PC-9 (cell line): ENCODE measurements at regions not wholly inside any gene's neighbourhood (a gene's known extent, or its start where the extent isn't known, plus 50 kb on each side); places are given as distances from the start of the nearest gene placed in this dataset.

Source experiments
- BruUV-seq: library from RNA; stranded (reverse); fragments of 400-500 nt; replicated peaks from 2 replicates; lab custom pipeline; 2021; lab: Mats Ljungman, UMichigan
- CTCF ChIA-PET: fragments of 300-600 bp; sonication (Branson Sonifier 250); formaldehyde crosslinking; loops from one replicate; lab custom pipeline; 2022; ENCODE audit warnings: antibody characterized with exemption; lab: Charles Lee
- POLR2A ChIA-PET: fragments of 300-600 bp; sonication (Branson Sonifier 250); formaldehyde crosslinking; loops from one replicate; lab custom pipeline; 2022; ENCODE audit warnings: antibody characterized with exemption; ENCODE audit not compliant: unreplicated experiment; lab: Charles Lee
- DNase-seq, 2 experiments: peaks; one replicate each; pipeline versions ENCODE4 v3.0.0 to v3.0.0-alpha.2; 2015 to 2022; ENCODE audit warnings: mixed read lengths in 1 of 2
- H2AFZ ChIP-seq: fragments of 200-600 bp; sonication (generic); 2 replicates; pipeline ENCODE4 v1.8.1; 2017; ENCODE audit warnings: antibody characterized with exemption
- H3F3A ChIP-seq: fragments of 200-600 bp; sonication (generic); 2 replicates; pipeline ENCODE4 v1.8.1; 2017; ENCODE audit warnings: antibody characterized with exemption, mild to moderate bottlenecking, low read depth; ENCODE audit not compliant: insufficient read depth
- H3K27ac ChIP-seq: fragments of 200-600 bp; sonication (generic); 2 replicates; pipeline ENCODE4 v1.6.1; 2016; ENCODE audit warnings: mixed run types
- H3K27me3 ChIP-seq: fragments of 200-600 bp; sonication (generic); 2 replicates; pipeline ENCODE4 v1.6.1; 2016; ENCODE audit warnings: low read depth, mixed run types; ENCODE audit not compliant: insufficient read depth
- H3K36me3 ChIP-seq: fragments of 200-600 bp; sonication (generic); 2 replicates; pipeline ENCODE4 v1.6.1; 2016; ENCODE audit warnings: low read depth, mixed run types
- H3K4me1 ChIP-seq: fragments of 200-600 bp; sonication (generic); replicated peaks from 2 replicates; pipeline ENCODE4 v1.6.1; 2016; ENCODE audit warnings: mixed run types; ENCODE audit not compliant: insufficient read depth
- H3K4me2 ChIP-seq: fragments of 200-600 bp; sonication (generic); 2 replicates; pipeline ENCODE4 v1.6.1; 2017; ENCODE audit warnings: mixed run types
- H3K4me3 ChIP-seq: fragments of 200-600 bp; sonication (generic); 2 replicates; pipeline ENCODE4 v1.6.1; 2016; ENCODE audit warnings: mixed run types
- H3K79me2 ChIP-seq: fragments of 200-600 bp; sonication (generic); 2 replicates; pipeline ENCODE4 v1.6.1; 2017; ENCODE audit warnings: low read depth, mixed run types
- H3K9me2 ChIP-seq: fragments of 200-600 bp; sonication (generic); 2 replicates; pipeline ENCODE4 v1.8.1; 2017; ENCODE audit warnings: mild to moderate bottlenecking; ENCODE audit not compliant: insufficient read depth
- H3K9me3 ChIP-seq: fragments of 200-600 bp; sonication (generic); 2 replicates; pipeline ENCODE4 v1.8.1; 2016; ENCODE audit warnings: low read depth; ENCODE audit not compliant: insufficient read depth
- H4K20me1 ChIP-seq: fragments of 200-600 bp; sonication (generic); 2 replicates; pipeline ENCODE4 v1.8.1; 2017; ENCODE audit not compliant: insufficient read depth
- EZH2 ChIP-seq: fragments of 200-600 bp; sonication (generic); IDR thresholded peaks from 2 replicates; pipeline ENCODE4 v1.8.0; 2017; ENCODE audit warnings: antibody characterized with exemption, low read depth
- intact Hi-C: fragments of 100-400 bp; cut with micrococcal nuclease; formaldehyde crosslinking; loops from one replicate; pipeline ENCODE4 v1.10.0; 2022; ENCODE audit not compliant: unreplicated experiment
- TF ChIP-seq, protein P1 (sequence below): fragments of 200-600 bp; sonication (generic); conservative IDR thresholded peaks from 2 replicates; pipeline ENCODE4 v1.6.1; 2017; ENCODE audit warnings: mixed run types, antibody characterized with exemption, mild to moderate bottlenecking, moderate library complexity

DNA sequence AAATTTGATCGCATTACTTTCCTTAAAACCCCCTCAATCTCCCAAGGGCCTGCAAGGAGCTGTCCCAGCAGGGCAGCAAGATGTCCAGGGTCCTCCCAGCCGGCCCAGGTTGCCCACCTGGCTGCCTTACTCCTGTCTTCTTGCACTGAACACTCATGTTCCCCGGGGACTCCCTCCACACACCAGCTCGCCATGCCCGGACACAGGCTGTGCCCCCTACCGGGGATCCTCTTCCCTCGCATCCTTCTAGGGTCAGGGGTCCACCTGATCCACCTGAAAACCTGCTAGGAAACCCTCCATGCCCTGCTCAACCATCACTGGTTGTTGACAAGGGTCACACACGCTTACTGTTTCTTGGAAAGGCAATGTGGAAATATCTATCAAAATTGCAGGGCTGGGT is 172.0 kb upstream of the MSX2 start:
- H3K4me2 ChIP-seq = no peak overlapping the region
- no peak overlapping the region for H3K4me3 ChIP-seq
- no peaks in the 10 kb centered on the region for H3K9me2 ChIP-seq
- H3F3A ChIP-seq = no peaks in the 10 kb centered on the region
- H2AFZ ChIP-seq = no peak overlapping the region
- H3K36me3 ChIP-seq = no peaks in the 10 kb centered on the region
- BruUV-seq = no TSS peak
- H3K27me3 ChIP-seq = peaks cover 64% of the 10 kb centered on the region
- DNase-seq = no peak
- H3K27ac ChIP-seq = no peak overlapping the region
- intact Hi-C loops = no loop called here
- no peaks in the 10 kb centered on the region for H3K79me2 ChIP-seq
- CTCF ChIA-PET = no interaction called here
- TF ChIP-seq, protein P1, sequence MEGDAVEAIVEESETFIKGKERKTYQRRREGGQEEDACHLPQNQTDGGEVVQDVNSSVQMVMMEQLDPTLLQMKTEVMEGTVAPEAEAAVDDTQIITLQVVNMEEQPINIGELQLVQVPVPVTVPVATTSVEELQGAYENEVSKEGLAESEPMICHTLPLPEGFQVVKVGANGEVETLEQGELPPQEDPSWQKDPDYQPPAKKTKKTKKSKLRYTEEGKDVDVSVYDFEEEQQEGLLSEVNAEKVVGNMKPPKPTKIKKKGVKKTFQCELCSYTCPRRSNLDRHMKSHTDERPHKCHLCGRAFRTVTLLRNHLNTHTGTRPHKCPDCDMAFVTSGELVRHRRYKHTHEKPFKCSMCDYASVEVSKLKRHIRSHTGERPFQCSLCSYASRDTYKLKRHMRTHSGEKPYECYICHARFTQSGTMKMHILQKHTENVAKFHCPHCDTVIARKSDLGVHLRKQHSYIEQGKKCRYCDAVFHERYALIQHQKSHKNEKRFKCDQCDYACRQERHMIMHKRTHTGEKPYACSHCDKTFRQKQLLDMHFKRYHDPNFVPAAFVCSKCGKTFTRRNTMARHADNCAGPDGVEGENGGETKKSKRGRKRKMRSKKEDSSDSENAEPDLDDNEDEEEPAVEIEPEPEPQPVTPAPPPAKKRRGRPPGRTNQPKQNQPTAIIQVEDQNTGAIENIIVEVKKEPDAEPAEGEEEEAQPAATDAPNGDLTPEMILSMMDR = no peak
- TF ChIP-seq EZH2 = no peak
- H3K9me3 ChIP-seq = no peaks in the 10 kb centered on the region
- POLR2A ChIA-PET = no interaction called here
- H4K20me1 ChIP-seq = no peaks in the 10 kb centered on the region
- H3K4me1 ChIP-seq = no peaks in the 10 kb centered on the region

DNA sequence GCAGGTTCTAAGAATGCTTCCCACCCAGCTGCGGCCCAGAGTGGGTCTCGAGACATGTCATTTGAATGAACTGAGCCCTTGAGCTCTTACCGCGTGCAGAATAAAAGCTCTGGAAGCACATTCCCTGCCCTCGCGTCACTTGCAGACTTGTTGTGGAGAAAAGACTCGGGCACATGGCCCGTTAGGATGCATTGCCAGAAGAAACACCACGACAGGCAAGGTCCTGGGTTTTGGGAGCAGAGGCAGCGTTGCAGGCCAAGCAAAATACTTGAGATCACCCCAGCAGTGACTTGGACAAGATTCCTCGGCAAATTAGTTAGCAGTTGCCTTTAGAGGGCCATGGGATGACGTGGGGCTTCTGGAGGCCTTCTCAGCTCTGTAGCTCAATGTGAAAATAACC is 170.8 kb upstream of the MSX2 start:
- TF ChIP-seq EZH2 = no peak
- TF ChIP-seq, protein P1 = no peak
- no peaks in the 10 kb centered on the region for H3F3A ChIP-seq
- H3K4me1 ChIP-seq = no peaks in the 10 kb centered on the region
- DNase-seq = no peak
- ChIA-PET CTCF (no interaction called here), POLR2A (no interaction called here)
- no peak overlapping the region for H2AFZ ChIP-seq
- no peak overlapping the region for H3K27ac ChIP-seq
- no peak overlapping the region for H3K4me2 ChIP-seq
- no peaks in the 10 kb centered on the region for H3K9me3 ChIP-seq
- no peaks in the 10 kb centered on the region for H3K36me3 ChIP-seq
- H3K79me2 ChIP-seq = no peaks in the 10 kb centered on the region
- H3K27me3 ChIP-seq = peaks cover 61% of the 10 kb centered on the region
- no peaks in the 10 kb centered on the region for H4K20me1 ChIP-seq
- intact Hi-C loops = no loop called here
- H3K9me2 ChIP-seq = no peaks in the 10 kb centered on the region
- BruUV-seq = no TSS peak
- no peak overlapping the region for H3K4me3 ChIP-seq

DNA sequence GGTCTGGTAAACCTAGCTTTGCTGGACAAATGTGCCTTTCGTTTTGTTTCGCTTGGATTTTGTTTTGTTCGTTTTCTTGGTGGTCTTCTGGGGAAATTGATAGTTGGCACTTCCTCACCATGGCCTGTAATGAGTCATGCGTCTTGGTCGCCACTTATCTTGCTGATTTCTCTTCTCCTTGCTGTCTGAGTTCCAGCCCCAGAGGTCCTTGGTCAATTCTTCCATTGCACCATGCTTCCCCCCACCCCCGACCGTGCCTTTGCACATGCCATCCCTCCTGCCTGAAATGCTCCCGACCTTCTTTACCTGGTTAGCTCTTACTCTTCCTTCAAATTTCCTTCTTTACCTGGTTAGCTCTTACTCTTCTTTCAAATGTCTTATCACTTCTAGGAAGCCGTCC is 168.7 kb upstream of the MSX2 start:
- ChIA-PET CTCF (no interaction called here), POLR2A (no interaction called here)
- H3K4me3 ChIP-seq = no peak overlapping the region
- no peak for DNase-seq
- H3K36me3 ChIP-seq = no peaks in the 10 kb centered on the region
- no peaks in the 10 kb centered on the region for H3K79me2 ChIP-seq
- BruUV-seq = no TSS peak
- no peaks in the 10 kb centered on the region for H3K4me1 ChIP-seq
- H4K20me1 ChIP-seq = no peaks in the 10 kb centered on the region
- H3K4me2 ChIP-seq = no peak overlapping the region
- intact Hi-C loops = no loop called here
- no peak overlapping the region for H3K27ac ChIP-seq
- TF ChIP-seq EZH2 = no peak
- no peak overlapping the region for H2AFZ ChIP-seq
- H3F3A ChIP-seq = no peaks in the 10 kb centered on the region
- no peaks in the 10 kb centered on the region for H3K9me3 ChIP-seq
- H3K27me3 ChIP-seq = peaks cover 58% of the 10 kb centered on the region
- no peaks in the 10 kb centered on the region for H3K9me2 ChIP-seq

DNA sequence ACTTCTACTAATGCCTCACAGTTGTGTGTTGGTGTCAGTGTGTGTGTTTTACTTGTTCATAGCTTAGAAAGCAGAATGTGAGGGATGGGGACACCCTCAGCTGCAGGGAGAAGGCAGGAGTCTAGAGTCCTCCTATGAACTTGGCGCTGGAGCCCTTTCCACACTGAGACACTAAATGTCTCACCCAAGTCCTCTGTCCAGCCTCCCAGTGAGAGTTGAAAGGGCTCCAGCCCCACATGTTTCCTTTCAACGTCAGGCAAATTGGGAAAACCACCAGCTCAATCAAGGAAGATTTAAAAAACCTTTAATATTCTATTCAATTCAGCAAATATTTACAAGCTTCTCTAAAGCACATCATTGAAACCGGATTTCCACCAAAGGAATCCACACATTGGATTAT is 167.6 kb upstream of the MSX2 start:
- POLR2A ChIA-PET = no interaction called here
- BruUV-seq = no TSS peak
- no peaks in the 10 kb centered on the region for H4K20me1 ChIP-seq
- DNase-seq = no peak
- CTCF ChIA-PET = no interaction called here
- no peaks in the 10 kb centered on the region for H3K36me3 ChIP-seq
- TF ChIP-seq EZH2 = no peak
- no peaks in the 10 kb centered on the region for H3K9me2 ChIP-seq
- no peak overlapping the region for H3K4me3 ChIP-seq
- no peaks in the 10 kb centered on the region for H3F3A ChIP-seq
- H3K27ac ChIP-seq = no peak overlapping the region
- H3K27me3 ChIP-seq = peaks cover 58% of the 10 kb centered on the region
- H3K4me1 ChIP-seq = no peaks in the 10 kb centered on the region
- no peak overlapping the region for H2AFZ ChIP-seq
- intact Hi-C loops = no loop called here
- H3K4me2 ChIP-seq = no peak overlapping the region
- H3K9me3 ChIP-seq = no peaks in the 10 kb centered on the region
- no peaks in the 10 kb centered on the region for H3K79me2 ChIP-seq
